RWPE2 (cell line): ENCODE measurements at regions not wholly inside any gene's neighbourhood (a gene's known extent, or its start where the extent isn't known, plus 50 kb on each side); places are given as distances from the start of the nearest gene placed in this dataset.

ENCODE experiments used
- ATAC-seq: fragments of 200-7000 bp; cut with Tn5 transposase; 3 replicates; pipeline ENCODE4 v1.9.1; 2021; ENCODE audit warnings: low read depth
- DNase-seq: peaks from one replicate; pipeline ENCODE4 v3.0.0-alpha.2; 2020; ENCODE audit warnings: low spot score
- H3K27ac ChIP-seq: fragments of 450-650 bp; 2 replicates; pipeline ENCODE4 v1.5.1; 2017; ENCODE audit warnings: mild to moderate bottlenecking; ENCODE audit not compliant: poor library complexity, severe bottlenecking
- H3K27me3 ChIP-seq: fragments of 250-450 bp; sonication (Bioruptor Pico); 2 replicates; pipeline ENCODE4 v1.5.1; 2021; ENCODE audit warnings: mild to moderate bottlenecking, moderate library complexity; ENCODE audit not compliant: insufficient read depth, poor library complexity, severe bottlenecking
- H3K36me3 ChIP-seq: fragments of 250-450 bp; sonication (Bioruptor Pico); 2 replicates; pipeline ENCODE4 v1.5.1; 2020; ENCODE audit warnings: low read depth, mild to moderate bottlenecking, moderate library complexity
- H3K4me1 ChIP-seq: fragments of 250-450 bp; sonication (Bioruptor Pico); 2 replicates; pipeline ENCODE4 v1.5.1; 2021; ENCODE audit warnings: mild to moderate bottlenecking, moderate library complexity; ENCODE audit not compliant: insufficient read depth, poor library complexity, severe bottlenecking
- H3K4me3 ChIP-seq: fragments of 250-450 bp; sonication (Bioruptor Pico); 2 replicates; pipeline ENCODE4 v1.5.1; 2021; ENCODE audit warnings: mild to moderate bottlenecking, moderate library complexity; ENCODE audit not compliant: severe bottlenecking
- H3K9me3 ChIP-seq: fragments of 250-450 bp; sonication (Bioruptor Pico); 2 replicates; pipeline ENCODE4 v1.5.1; 2021; ENCODE audit warnings: mild to moderate bottlenecking, moderate library complexity; ENCODE audit not compliant: severe bottlenecking
- CTCF ChIP-seq: fragments of 450-650 bp; IDR thresholded peaks from one replicate; pipeline ENCODE4 v1.5.1; 2017; ENCODE audit warnings: mild to moderate bottlenecking, moderate library complexity; ENCODE audit not compliant: poor library complexity, severe bottlenecking

- H3K4me3 ChIP-seq, result no peak overlapping the region
- no peak for DNase-seq
- no peak overlapping the region for H3K27ac ChIP-seq
- H3K4me1 ChIP-seq, result no peaks in the 10 kb centered on the region
- no peak for ATAC-seq
- H3K36me3 ChIP-seq, result no peaks in the 10 kb centered on the region
- TF ChIP-seq CTCF, result no peak
- H3K9me3 ChIP-seq, result no peaks in the 10 kb centered on the region
- H3K27me3 ChIP-seq, result no peaks in the 10 kb centered on the region
Measured at GRCh38 chr5:90289837-90290236, 119.7 kb downstream of the CETN3 start.

GRCh38 chr5:90287036-90287435 lies 122.5 kb downstream of the CETN3 start:
- H3K27ac ChIP-seq, result no peak overlapping the region
- no peaks in the 10 kb centered on the region for H3K27me3 ChIP-seq
- no peaks in the 10 kb centered on the region for H3K9me3 ChIP-seq

GRCh38 chr5:90285581-90285980 lies 124.0 kb downstream of the CETN3 start:
- Histone ChIP-seq H3K27ac (no peak overlapping the region), H3K4me1 (no peaks in the 10 kb centered on the region), H3K9me3 (no peaks in the 10 kb centered on the region), H3K27me3 (no peaks in the 10 kb centered on the region), H3K4me3 (no peak overlapping the region), H3K36me3 (no peaks in the 10 kb centered on the region)
- ATAC-seq (no peak; the same call in 2 of the 3 replicates), DNase-seq (no peak)
- no peak for TF ChIP-seq CTCF

More at GRCh38 chr5:90287036-90287435, 122.5 kb downstream of the CETN3 start:
- ATAC-seq, result no peak
- H3K4me1 ChIP-seq, result no peaks in the 10 kb centered on the region
- no peak overlapping the region for H3K4me3 ChIP-seq
- no peak for TF ChIP-seq CTCF
- no peaks in the 10 kb centered on the region for H3K36me3 ChIP-seq
- no peak for DNase-seq

GRCh38 chr5:90284375-90284774 lies 125.2 kb downstream of the CETN3 start:
- no peak for DNase-seq
- no peaks in the 10 kb centered on the region for H3K9me3 ChIP-seq
- H3K27ac ChIP-seq, result no peak overlapping the region
- H3K36me3 ChIP-seq, result no peaks in the 10 kb centered on the region
- H3K27me3 ChIP-seq, result no peaks in the 10 kb centered on the region
- H3K4me3 ChIP-seq, result no peak overlapping the region
- TF ChIP-seq CTCF, result no peak
- no peaks in the 10 kb centered on the region for H3K4me1 ChIP-seq
- ATAC-seq, result no peak

GRCh38 chr5:90279091-90279490 lies 130.5 kb downstream of the CETN3 start:
- H3K9me3 ChIP-seq, result no peaks in the 10 kb centered on the region
- H3K27ac ChIP-seq, result no peak overlapping the region
- peaks cover 2% of the 10 kb centered on the region for H3K27me3 ChIP-seq
- DNase-seq, result no peak
- TF ChIP-seq CTCF, result no peak
- H3K4me1 ChIP-seq, result no peaks in the 10 kb centered on the region
- no peak for ATAC-seq
- H3K36me3 ChIP-seq, result no peaks in the 10 kb centered on the region
- no peak overlapping the region for H3K4me3 ChIP-seq
